ENCODE measurements at regions not wholly inside any gene's neighbourhood (a gene's known extent, or its start where the extent isn't known, plus 50 kb on each side); places are given as distances from the start of the nearest gene placed in this dataset.

DNA sequence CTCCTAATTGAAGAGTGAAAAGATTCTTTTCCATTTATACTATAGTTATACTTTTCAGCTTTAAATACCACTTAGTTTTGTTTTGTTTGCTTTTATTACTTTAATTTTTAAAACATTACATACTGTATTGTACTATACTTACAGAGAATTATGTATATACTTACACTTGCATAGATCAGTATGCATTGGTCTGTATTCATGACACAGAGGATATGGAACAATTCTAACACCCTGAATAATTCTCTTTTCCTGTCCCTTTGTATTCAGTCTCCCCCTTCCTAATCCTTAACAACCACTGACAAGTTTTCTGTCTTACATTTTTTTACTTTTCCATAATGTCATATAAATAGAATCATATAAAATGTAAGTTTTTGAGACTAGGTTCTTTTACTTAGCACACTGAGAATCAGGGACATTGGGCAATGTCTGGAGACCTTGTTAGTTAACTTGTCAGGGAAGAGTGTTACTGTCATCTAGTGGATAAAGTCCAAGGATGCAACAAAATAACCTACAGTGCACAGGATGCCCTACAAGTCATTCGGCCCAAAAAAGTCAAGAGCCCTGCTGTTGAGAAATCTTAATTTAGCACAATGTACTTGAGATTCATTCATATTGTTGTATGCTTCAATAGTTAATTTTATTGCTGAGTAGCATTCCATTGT, 95.7 kb upstream of the MCTP2 start:
- TF ChIP-seq POLR2A (IDR thresholded peaks at IDR 0.05; ENCODE audit: low read length), result no peak
- TF ChIP-seq GATA1 (IDR thresholded peaks at IDR 0.05; ENCODE audit: low read depth, low read length), result no peak

Measured in erythroblast (primary cell).